NCI-H69 (cell line): ENCODE measurements at regions not wholly inside any gene's neighbourhood (a gene's known extent, or its start where the extent isn't known, plus 50 kb on each side); places are given as distances from the start of the nearest gene placed in this dataset.
"Not testable (repeated sequence)": the region's sequence is repeated elsewhere in the genome, so short reads cannot be mapped to it uniquely, and the experiment has no call there.

Experiments used
- DNase-seq: peaks from one replicate; lab custom pipeline; 2025; lab: John Stamatoyannopoulos, UW

DNA sequence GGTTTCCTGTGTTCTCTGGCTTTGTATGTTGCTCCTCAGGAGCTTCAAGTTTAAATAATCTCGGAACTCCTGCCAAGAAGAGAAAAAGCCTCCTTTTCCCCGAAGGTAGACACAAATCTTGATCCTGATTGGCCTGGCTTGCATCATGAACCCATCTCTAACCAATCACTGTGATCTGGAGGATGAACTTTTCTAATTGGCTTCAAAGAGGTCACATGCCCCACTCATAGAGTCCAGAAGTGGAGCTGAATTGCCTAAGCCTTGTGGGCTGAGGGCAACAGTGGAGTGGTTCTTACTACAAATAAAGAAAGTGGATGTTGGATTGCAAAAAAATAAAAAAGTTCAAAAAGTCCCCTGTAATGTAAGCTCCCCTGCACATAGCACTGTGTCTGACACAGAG lies 245.9 kb downstream of the MID1IP1 start:
- no peak for DNase-seq

DNA sequence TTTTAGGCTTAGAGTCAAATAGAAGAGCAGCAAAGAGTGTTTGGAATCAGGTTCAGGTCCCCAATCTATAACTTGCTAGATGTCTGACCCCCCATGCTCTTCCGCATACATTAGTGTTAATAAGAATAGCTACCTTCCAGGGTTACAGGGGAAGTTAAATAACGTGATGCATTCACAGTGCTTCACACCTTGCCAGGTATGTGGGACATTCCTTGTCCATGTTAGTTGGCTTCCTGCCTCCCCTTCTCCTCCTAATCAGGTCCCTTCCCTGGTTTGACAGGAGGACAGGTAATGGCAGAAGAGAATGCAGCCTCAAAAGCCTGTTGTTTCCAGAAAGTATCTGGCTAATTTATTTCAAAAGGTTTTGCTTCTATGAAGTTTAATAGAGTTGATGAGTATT lies 248.7 kb downstream of the MID1IP1 start:
- no peak for DNase-seq

DNA sequence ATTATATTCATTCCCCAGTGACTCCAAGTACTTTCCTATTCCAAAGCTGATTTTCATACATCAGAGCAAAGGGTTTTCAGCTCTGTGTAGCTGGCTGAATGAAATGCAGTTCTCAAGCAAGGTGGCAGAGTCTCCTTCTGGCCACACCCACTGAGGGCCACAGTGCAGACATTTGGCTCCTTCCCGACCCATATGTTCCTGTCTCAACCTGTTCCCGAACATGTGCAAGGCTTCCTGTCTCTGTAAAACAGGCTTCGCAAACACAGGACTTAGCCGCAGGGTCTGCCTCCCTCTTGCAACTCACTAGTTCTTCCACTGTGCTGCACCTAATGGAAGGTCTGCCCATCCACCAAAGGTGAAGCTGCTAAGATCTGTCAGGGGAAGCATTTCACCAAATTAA lies 249.2 kb downstream of the MID1IP1 start:
- DNase-seq, result peak; percentile 33

DNA sequence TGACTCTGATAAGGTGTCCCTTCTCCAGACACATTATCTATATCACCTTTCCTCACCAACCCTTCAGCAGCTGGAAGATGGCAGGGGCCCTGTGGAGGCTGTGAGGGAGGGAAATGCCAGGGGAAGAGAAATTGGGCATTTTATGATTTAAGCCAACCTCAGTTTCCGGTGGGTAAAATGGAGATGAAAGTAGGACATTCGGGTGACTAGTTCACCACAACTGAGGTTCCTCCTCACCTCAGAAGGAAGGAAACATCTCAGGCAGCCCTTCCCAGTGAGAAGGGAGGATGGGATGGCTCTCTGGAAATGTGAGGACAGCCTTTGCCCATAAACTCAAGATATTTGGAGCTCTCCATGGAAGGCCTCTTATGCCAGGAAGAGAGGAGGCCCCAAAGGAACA lies 251.5 kb downstream of the MID1IP1 start:
- DNase-seq, result no peak

DNA sequence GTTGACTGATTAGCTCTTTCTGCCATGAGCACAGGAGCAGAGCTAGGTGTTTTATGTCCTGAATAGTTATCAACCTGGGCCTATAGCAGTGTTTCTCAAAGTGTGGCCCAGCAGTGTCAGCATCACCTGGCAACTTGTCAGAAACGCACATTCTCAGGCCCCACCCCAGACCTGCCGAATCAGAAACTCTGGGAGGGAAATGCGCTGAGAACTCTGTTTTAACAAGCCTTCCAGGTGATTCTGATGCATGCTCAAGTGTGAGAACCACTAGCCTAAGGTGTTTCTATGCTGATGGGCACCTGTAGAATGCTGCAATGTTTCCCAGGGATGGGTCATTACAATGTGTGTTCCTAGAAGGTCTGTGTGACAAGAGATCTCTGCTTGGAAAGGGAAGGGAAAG lies 257.5 kb downstream of the MID1IP1 start:
- no peak for DNase-seq

DNA sequence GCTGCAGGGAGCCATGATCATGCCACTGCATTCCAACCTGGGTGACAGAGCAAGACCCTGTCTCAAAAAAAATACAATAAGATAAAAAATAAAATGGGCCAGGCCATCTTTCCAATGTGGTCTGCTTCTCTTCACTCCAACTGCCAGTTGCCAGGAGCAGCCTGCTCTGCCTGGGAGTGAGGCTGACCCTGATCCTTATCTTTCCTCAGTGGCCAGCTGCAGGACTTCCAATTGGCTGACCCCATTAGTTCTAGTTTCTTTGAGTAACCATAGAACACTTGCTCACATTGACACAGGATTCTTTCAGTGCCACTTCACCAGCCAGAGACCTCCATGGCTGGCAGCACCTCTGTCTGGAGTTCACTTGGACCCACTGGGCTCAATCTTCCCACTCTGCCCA lies 258.6 kb downstream of the MID1IP1 start:
- DNase-seq, result no peak

DNA sequence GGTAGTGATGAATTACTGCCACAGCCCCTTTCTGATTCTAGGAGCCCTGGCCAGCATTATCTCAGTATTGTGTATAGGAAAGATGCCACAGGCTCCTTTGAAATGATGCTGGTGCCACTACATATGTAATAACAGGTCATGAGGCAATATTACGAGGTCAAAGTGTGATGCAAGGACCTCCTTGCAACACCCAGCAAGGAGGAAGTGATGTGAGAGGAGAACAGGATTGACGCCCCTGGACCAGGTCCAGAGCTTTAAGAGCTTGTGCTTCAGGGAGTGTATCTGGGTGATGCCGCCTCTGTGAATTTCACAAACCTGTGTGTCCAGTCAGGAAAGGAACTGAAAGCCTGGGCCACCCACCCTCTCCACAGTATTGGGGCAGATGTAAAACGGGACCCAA lies 261.8 kb downstream of the MID1IP1 start:
- peak; percentile 83 for DNase-seq

DNA sequence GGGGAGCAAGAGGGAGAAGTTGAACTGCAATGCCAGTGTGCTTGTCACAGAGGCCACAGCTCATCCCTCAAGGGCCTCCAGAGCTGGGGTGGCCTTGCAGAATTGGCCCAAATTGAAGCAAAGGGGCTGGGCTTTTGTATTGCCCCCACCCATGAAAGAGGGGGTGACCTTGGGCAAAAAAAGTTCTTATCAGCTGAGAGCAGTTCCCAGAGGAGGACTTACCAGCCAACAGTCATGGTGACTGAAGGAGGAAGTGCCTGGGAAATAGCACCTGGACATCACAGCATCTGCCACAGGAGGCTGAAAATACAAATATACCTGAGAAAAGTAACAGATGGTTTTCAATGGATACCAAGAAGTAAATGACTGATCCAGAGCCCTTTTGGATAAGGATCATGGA lies 262.4 kb downstream of the MID1IP1 start:
- peak; percentile 61 for DNase-seq

DNA sequence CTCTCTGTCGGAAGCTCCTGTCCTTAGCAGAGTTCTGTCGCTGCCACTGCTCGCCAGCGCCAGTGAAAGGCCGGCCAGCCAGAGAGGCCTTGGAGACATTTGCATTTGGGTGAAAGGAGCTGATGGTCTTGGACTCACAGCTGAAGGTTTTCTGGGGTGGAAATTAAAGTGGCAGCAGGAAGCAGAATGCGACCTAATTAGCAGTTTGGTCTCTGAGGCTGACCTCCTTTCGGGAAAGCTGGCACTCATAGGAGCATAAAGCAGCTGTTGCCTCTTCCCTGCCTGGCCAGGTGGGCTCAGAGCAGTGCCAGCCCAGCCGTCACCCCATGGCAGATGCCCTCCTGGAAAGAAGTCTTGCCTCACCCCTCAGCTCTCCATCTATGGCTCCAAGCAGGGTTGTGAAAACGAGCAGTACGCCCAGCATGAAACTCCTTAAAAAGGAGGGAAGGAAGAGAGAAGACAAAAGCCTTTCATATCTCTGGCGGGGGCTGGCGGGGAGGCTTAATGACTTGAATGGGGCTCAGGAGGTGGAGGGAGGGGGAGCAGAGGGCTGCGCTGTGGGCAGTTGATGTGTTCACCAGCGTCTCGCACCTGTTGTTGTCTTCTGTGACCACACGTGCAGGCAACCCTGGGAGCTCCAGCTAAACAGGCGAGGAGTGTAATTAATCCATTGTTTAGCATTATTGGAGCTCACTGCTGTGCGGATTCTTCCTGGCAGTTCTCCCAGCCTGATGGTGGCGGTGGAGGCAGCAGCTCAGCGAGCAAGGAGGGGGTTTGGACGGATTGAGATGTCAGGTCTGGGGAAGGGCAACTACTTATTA lies 264.0 kb downstream of the MID1IP1 start:
- DNase-seq, result peak; percentile 99

DNA sequence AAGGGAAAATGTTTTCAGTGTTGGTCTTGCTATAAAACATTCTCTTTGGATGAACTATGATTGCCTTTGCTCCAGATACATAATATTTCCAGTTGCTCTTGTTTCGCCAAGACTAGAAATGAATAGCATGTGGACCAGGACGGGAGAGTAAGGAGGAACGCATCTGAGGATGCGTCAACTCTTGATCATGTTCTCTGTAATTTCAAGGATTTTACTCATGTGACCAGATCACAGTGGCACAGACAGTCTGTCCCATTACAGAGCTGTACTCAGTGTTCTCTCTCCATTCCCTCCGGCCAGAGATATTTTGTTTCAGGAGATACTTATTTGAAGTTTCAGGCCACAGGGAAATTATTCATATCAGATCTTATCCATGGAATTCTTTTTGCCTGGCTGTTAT lies 266.6 kb downstream of the MID1IP1 start:
- no peak for DNase-seq

DNA sequence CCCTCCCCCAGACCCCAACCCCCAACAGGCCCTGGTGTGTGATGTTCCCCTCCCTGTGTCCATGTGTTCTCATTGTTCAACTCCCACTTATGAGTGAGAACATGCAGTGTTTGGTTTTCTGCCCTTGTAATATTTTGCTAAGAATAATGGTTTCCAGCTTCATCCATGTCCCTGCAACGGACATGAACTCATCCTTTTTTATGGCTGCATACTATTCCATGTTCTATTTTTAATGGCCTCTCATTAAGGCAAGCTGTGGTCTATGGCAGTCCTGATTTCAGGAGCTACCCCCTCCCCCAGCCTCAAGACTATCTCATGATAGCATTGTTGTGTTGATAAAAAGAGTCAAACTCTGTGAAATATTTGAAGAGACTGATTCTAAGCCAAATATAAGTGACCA lies 267.4 kb downstream of the MID1IP1 start:
- not testable (repeated sequence) for DNase-seq

DNA sequence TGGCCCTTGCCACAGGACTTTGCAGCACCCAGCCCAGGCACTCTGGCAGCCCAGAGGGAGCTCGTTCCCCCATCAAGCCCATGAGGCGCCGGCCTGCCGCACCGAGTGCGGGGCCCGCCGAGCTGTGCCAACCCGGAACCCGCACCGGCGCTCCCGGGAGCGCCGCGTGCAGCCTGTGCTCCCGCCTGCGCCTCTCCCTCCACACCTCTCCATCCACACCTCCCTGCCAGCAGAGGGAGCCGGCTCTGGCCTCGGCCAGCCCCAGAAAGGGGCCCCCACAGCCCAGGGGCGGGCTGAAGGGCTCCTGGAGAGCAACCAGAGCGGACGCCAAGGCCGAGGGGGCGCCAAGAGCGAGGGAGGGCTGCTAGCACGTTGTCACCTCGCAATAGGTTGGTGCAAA lies 268.8 kb downstream of the MID1IP1 start:
- DNase-seq, result no peak

DNA sequence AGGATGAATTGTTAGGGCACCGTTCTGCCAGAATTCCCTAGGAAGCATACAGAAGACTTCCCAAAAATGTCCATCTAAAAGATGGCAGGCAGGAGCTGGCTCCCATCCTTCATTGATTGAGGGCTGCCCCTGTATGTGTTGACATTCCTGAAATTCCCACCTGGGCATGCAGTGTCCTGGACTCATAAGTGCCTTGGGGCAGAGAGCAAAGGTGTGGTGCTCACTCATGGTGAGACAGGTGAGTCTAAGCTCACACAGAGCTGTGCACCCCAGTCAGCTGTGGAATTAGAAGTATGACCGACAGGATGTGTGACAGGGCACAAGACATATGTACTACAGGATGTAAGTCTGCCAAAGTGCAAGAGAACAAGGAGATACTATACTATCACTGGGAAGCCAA lies 271.9 kb downstream of the MID1IP1 start:
- no peak for DNase-seq

DNA sequence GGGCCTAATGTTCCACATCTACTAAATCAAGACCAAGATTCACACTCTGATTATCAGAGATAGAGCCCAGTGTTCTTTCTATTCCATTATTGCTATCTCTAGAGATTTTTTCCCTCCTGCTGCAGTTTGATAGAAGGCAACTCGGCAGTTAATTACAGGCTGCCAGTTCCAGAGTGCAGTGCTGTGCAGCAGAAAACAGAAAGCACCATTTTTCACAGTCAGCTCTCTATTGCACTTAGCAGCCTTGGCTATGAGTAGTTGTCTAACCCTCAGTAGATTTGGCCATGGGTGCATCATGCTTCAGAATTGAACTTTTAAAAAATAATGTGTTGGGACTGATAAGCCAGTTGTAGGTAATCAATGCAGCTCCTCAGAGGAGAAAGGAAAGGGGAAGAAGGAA lies 295.3 kb downstream of the MID1IP1 start:
- DNase-seq, result peak; percentile 74

DNA sequence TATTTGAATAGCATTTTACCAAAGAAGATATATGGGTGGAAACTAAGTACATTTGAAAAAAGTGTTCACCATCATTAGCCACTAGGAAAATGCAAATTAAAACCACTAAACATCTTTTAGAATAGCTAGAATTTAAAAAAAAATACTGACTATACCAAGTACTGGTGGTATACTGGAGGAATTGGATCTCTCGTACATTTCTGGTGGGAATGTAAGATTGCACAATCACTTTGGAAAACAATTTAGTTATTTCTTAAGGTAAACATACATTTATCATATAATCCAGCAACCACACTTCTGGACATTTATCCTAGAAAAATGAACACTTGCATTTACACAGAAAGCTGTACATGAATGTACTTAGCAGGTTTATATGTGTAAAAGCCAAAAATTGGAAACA lies 303.5 kb downstream of the MID1IP1 start:
- DNase-seq, result no peak

DNA sequence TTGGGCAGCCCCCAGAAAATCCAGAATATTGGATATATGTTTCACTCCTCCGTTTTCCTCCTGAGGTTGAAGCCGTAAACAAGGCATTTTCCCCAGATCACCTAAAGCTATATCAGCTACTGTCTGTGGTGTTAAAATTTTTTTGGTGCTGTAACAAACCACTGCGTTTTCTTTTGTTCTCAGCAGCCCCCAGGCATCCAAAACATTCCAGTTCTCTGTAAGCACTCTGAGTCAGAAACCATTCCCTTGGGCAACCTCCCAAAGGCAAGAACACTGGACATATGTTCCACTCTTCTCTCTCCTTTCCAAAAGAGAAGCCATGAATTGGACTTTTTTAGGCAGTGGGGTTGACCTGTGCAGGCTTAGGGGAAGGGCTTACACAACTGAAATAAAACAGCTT lies 310.9 kb downstream of the MID1IP1 start:
- DNase-seq, result no peak

DNA sequence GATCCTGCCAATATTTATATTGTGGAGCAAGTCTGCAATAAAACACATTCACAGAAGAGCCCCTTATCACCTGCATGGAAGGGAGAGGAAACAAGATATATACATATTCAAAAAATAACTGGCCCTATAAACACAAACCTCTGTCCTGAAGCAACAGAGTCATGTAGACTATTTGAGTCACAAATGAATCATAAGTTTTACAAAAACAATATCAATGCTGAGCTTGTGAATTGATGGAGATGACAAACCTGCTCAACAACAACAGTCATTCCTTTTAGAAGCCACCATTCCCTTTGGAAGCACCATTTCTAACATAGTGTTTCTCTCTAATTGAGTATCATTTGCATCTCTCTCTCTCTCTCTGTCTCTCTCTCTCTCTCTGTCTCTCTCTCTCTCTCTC lies 313.9 kb downstream of the MID1IP1 start:
- no peak for DNase-seq

DNA sequence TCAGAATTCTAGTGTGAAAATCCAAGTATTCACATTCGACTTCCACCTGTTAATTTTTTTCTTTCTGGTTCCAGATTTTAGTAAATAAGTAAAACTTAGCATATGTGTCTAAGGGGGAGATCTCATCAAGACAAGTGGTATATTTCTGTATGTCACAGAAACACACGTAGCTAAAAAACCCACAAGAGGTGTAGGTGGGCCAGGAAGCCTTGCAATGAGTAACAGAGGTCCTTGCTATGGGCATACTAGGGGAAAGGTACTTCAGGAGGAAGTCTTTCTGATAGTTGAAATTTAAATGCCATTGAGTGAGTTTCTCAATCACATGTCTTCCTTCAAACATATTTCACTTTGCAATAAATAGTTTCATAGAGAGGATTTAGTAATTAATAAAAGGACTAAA lies 315.8 kb downstream of the MID1IP1 start:
- no peak for DNase-seq

DNA sequence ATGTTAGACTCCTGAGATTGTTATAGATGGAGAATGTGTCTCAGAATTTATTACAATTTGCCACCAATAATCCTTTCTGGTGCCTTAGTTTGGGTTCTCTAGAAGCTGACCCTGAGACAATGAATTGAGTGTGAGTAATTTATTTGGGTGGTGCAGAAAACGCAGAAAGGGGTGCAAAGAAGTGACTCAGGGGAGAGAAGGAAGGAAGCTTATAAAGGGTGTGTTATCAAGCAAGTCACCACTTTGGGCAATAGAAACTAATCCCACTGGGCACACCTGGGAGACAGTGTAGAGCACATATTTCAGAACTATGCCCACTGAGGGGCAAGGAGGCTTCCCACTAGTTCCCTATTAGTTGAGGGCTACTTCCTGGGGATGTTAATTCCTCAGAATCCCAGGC lies 320.6 kb downstream of the MID1IP1 start:
- DNase-seq, result no peak

DNA sequence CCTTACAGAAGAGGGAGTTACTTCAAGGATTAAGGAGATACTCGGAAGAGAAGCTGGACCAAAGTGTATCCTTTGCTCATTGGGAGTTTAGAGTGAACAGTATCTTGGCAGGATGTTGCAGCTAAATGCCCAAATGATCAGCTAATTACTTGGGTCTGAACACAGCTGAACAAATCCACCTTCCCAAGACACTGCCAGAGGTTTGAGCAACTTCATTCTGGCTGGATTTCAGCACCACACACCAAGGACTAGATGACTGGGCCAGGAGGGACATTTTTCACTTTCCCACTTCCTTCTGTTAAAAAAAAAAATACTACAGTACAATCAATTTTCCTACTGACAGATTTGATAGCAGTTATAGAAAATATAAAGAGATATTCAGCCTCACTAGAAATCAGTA lies 324.6 kb downstream of the MID1IP1 start:
- DNase-seq, result peak; percentile 13

DNA sequence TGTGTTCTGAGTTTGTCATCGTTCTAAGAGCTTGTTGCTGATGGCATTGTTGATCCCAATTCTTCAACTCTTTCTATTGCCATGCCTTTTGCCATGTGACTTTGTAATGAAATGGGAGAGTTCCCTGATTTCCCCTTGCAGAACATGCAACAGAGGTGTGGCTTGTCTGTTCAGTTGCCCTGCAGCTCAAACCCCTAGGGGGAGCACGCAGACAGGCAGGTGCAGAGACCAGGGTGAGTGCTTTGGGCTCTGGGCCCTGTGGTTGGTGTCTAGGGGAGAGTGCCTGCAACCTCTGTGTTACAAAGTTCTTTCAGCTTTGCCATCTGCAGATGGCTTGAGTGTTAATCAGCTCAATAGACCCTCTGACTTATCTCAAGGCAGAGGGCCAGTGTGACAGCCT lies 332.7 kb downstream of the MID1IP1 start:
- peak; percentile 56 for DNase-seq

DNA sequence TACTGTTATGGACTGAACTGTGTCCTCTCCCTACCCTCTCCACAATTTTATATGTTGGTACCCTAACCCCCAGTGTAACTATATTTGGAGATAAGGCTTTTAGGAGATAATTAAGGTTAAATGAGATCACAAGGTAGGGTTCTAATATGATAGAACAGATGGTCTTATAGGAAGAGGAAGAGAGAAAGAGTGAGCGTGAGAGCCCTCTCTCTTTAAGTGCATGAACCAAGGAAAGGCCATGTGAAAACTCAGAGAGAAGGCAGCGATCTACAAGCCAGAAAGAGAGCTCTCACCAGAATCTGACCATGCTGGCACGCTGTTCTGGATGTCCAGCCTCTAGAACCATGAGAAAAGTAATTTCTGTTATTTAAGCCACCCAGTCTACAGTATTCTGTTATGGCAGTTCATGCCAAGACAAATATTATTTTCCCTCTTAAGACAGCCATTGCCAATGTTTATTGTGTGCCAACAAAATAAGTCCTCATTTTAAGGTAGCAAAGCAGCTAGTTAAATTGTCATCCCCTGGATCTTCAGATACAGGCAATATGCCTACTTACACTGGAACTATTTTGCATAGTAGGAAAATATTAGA lies 336.2 kb downstream of the MID1IP1 start:
- DNase-seq, result no peak

DNA sequence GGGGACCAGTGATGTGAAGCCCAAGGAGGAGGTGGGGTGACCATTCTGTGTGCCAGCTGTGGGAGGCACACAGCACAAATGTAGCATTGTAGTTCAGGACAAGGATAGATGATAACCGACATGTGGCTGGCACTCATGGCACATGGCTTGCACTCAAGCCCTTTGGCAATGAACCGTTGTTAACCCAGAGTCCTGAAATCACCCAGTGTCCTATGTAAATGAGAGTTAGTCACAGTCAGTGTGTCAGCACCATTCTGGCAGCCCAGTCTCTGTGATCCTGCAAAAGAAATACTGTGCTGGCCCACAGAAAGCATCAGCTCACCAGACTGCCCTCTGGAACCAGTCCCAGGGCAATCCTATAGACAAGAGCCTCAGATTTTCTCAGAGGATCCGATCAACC lies 339.3 kb downstream of the MID1IP1 start:
- no peak for DNase-seq

DNA sequence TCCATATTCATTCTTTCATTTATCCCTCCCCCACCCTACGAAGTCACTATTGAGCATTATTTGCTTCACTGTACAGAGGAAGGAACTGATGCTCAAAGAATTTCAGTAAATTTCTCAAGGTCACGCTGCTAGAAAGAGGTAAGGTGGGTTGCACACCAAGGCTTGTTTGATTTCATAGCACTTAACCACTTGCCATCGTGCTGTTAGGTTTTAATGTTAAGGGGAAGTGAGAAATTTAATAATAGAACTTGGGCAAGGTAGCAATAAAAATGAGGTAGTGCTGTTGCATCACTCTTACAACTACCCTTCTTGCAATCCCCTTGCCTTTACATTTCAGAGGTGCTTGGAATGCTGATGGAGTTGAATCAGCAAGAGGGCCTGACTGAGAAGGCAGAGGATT lies 343.1 kb downstream of the MID1IP1 start:
- no peak for DNase-seq
